Epithelial cell of esophagus (primary cell): ENCODE measurements at regions not wholly inside any gene's neighbourhood (a gene's known extent, or its start where the extent isn't known, plus 50 kb on each side); places are given as distances from the start of the nearest gene placed in this dataset.
A peak's percentile ranks its signal among the peaks of the same experiment; 100 is the strongest.
"Not testable (repeated sequence)": the region's sequence is repeated elsewhere in the genome, so short reads cannot be mapped to it uniquely, and the experiment has no call there.

Experiments used
- DNase-seq: peaks from one replicate; pipeline ENCODE4 v3.0.0; 2010; ENCODE audit warnings: low read depth
- H3K4me3 ChIP-seq: 2 replicates; pipeline ENCODE4 v1.5.1; 2011; ENCODE audit warnings: mild to moderate bottlenecking, low read length, control low read depth
- CTCF ChIP-seq: IDR thresholded peaks from 2 replicates; pipeline ENCODE4 v1.5.1; 2011; ENCODE audit warnings: low read depth, mild to moderate bottlenecking, low read length, control low read depth, inconsistent platforms; ENCODE audit not compliant: insufficient read depth; ENCODE audit errors: missing control alignments

GRCh38 chr1:184838504-184838951 lies 83.9 kb upstream of the EDEM3 start:
- TF ChIP-seq CTCF: peak; percentile 3
- no peak overlapping the region for H3K4me3 ChIP-seq
- DNase-seq: peak; percentile 96

GRCh38 chr1:184836934-184837895 lies 82.6 kb upstream of the EDEM3 start:
- no peak overlapping the region for H3K4me3 ChIP-seq
- no peak for DNase-seq
- no peak for TF ChIP-seq CTCF

- DNase-seq: no peak
- H3K4me3 ChIP-seq: no peak overlapping the region
- TF ChIP-seq CTCF: no peak
Measured at GRCh38 chr1:184836141-184836540, 81.5 kb upstream of the EDEM3 start.

GRCh38 chr1:184833994-184834393 lies 79.3 kb upstream of the EDEM3 start:
- not testable (repeated sequence) for DNase-seq, H3K4me3 ChIP-seq

GRCh38 chr1:184832517-184832916 lies 77.9 kb upstream of the EDEM3 start:
- H3K4me3 ChIP-seq: no peak overlapping the region
- DNase-seq: peak; percentile 12
- no peak for TF ChIP-seq CTCF

- H3K4me3 ChIP-seq, DNase-seq: not testable (repeated sequence)
Measured at GRCh38 chr1:184829496-184829895, 74.8 kb upstream of the EDEM3 start.

- TF ChIP-seq CTCF: no peak
Measured at GRCh38 chr1:184828369-184828717, 73.7 kb upstream of the EDEM3 start.

GRCh38 chr1:184827600-184828368 lies 73.1 kb upstream of the EDEM3 start:
- no peak for TF ChIP-seq CTCF
- H3K4me3 ChIP-seq: no peak overlapping the region
- peak; percentile 59 for DNase-seq

More at GRCh38 chr1:184828369-184828717, 73.7 kb upstream of the EDEM3 start:
- DNase-seq: no peak
- H3K4me3 ChIP-seq: no peak overlapping the region
